HL-60 (cell line): ENCODE measurements at regions not wholly inside any gene's neighbourhood (a gene's known extent, or its start where the extent isn't known, plus 50 kb on each side); places are given as distances from the start of the nearest gene placed in this dataset.
"Not testable (repeated sequence)": the region's sequence is repeated elsewhere in the genome, so short reads cannot be mapped to it uniquely, and the experiment has no call there.

Source experiments
- DNase-seq, 2 experiments: peaks; one replicate each; pipeline ENCODE4 v3.0.0-alpha.2; 2010 to 2020; ENCODE audit warnings: low read depth in 1 of 2, low spot score in 1 of 2
- H3K27ac ChIP-seq: fragments of 250-450 bp; sonication (Bioruptor Pico); replicated peaks from 2 replicates; pipeline ENCODE4 v1.5.1; 2020; ENCODE audit warnings: mild to moderate bottlenecking, moderate library complexity
- H3K27me3 ChIP-seq: fragments of 250-450 bp; sonication (Bioruptor Pico); 2 replicates; pipeline ENCODE4 v1.5.1; 2021; ENCODE audit warnings: mild to moderate bottlenecking, moderate library complexity; ENCODE audit not compliant: insufficient read depth, poor library complexity, severe bottlenecking
- H3K4me3 ChIP-seq: replicated peaks from 2 replicates; pipeline ENCODE4 v1.5.1; 2011; ENCODE audit warnings: mild to moderate bottlenecking, control low read depth, low read length; ENCODE audit not compliant: insufficient read depth
- GABPA ChIP-seq: IDR thresholded peaks from 2 replicates; pipeline ENCODE4 v1.6.1; 2012; ENCODE audit warnings: low read depth
- POLR2AphosphoS5 ChIP-seq: IDR thresholded peaks from 2 replicates; pipeline ENCODE4 v1.6.1; 2012; ENCODE audit warnings: low read depth
- SPI1 ChIP-seq: IDR thresholded peaks from 2 replicates; pipeline ENCODE4 v1.6.1; 2012; ENCODE audit warnings: low read depth, mild to moderate bottlenecking, borderline replicate concordance
- TF ChIP-seq, protein P1 (sequence below): IDR thresholded peaks from one replicate; pipeline ENCODE4 v1.5.1; 2011; ENCODE audit warnings: low read length, control low read depth, inconsistent platforms; ENCODE audit not compliant: insufficient read depth
- TF ChIP-seq, protein P2 (sequence below): IDR thresholded peaks from 2 replicates; pipeline ENCODE4 v1.6.1; 2012; ENCODE audit warnings: low read depth; ENCODE audit not compliant: insufficient replicate concordance

DNA sequence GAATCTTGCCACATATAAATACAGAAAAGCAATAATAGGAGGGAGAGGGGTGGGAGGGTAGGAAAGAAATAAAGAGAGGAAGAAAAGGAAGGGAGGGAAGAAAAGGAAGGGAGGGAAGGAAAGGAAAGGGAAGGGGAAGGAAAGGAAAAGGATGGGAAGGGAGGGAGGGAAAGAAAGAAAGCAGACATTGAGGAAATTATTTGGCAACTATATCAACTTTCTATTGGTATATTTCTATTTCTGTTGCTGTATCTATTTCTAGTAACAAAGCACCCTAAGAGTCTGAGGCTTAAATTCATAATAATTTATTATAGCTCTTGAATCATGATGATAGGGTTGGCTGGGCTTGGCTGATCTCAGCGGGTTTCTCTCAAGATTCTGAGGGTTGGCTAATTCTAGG lies 648.0 kb downstream of the CCDC85A start:
- Histone ChIP-seq H3K27me3 (no peaks in the 10 kb centered on the region), H3K4me3 (no peak overlapping the region), H3K27ac (no peak overlapping the region)
- TF ChIP-seq GABPA (no peak), POLR2AphosphoS5 (no peak)
- TF ChIP-seq, protein P1, sequence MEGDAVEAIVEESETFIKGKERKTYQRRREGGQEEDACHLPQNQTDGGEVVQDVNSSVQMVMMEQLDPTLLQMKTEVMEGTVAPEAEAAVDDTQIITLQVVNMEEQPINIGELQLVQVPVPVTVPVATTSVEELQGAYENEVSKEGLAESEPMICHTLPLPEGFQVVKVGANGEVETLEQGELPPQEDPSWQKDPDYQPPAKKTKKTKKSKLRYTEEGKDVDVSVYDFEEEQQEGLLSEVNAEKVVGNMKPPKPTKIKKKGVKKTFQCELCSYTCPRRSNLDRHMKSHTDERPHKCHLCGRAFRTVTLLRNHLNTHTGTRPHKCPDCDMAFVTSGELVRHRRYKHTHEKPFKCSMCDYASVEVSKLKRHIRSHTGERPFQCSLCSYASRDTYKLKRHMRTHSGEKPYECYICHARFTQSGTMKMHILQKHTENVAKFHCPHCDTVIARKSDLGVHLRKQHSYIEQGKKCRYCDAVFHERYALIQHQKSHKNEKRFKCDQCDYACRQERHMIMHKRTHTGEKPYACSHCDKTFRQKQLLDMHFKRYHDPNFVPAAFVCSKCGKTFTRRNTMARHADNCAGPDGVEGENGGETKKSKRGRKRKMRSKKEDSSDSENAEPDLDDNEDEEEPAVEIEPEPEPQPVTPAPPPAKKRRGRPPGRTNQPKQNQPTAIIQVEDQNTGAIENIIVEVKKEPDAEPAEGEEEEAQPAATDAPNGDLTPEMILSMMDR: no peak
- TF ChIP-seq, protein P2, sequence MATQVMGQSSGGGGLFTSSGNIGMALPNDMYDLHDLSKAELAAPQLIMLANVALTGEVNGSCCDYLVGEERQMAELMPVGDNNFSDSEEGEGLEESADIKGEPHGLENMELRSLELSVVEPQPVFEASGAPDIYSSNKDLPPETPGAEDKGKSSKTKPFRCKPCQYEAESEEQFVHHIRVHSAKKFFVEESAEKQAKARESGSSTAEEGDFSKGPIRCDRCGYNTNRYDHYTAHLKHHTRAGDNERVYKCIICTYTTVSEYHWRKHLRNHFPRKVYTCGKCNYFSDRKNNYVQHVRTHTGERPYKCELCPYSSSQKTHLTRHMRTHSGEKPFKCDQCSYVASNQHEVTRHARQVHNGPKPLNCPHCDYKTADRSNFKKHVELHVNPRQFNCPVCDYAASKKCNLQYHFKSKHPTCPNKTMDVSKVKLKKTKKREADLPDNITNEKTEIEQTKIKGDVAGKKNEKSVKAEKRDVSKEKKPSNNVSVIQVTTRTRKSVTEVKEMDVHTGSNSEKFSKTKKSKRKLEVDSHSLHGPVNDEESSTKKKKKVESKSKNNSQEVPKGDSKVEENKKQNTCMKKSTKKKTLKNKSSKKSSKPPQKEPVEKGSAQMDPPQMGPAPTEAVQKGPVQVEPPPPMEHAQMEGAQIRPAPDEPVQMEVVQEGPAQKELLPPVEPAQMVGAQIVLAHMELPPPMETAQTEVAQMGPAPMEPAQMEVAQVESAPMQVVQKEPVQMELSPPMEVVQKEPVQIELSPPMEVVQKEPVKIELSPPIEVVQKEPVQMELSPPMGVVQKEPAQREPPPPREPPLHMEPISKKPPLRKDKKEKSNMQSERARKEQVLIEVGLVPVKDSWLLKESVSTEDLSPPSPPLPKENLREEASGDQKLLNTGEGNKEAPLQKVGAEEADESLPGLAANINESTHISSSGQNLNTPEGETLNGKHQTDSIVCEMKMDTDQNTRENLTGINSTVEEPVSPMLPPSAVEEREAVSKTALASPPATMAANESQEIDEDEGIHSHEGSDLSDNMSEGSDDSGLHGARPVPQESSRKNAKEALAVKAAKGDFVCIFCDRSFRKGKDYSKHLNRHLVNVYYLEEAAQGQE: no peak
- no peak for DNase-seq

GRCh38 chr2:56834686-56835085 lies 650.9 kb downstream of the CCDC85A start:
- no peak for DNase-seq
- TF ChIP-seq, protein P2: no peak
- Histone ChIP-seq H3K4me3 (no peak overlapping the region), H3K27ac (no peak overlapping the region), H3K27me3 (no peaks in the 10 kb centered on the region)

DNA sequence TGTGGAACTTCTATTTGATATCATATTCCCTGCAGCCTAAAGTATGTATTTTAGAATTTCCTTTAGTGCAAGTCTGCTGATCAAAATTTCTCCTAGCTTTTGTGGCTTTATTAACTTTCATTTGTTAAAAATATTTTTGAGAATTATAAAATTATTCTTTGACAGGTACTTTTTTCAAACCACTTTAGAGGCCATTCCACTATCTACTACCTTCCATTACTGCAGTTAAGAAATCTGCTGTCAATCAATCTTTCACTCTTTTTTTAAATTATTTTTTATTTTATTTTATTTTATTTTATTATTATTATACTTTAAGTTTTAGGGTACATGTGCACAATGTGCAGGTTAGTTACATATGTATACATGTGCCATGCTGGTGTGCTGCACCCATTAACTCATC lies 656.2 kb downstream of the CCDC85A start:
- not testable (repeated sequence) for H3K27ac ChIP-seq, DNase-seq, H3K27me3 ChIP-seq, H3K4me3 ChIP-seq

- TF ChIP-seq, protein P2: no peak
- TF ChIP-seq, protein P1: no peak
- TF ChIP-seq SPI1: no peak
- no peak for TF ChIP-seq GABPA
- no peak for TF ChIP-seq POLR2AphosphoS5
- DNase-seq: no peak
- no peaks in the 10 kb centered on the region for H3K27me3 ChIP-seq
- H3K27ac ChIP-seq: no peak overlapping the region
- H3K4me3 ChIP-seq: no peak overlapping the region
These were observed 677.2 kb downstream of the CCDC85A start for GRCh38 chr2:56860991-56861390.
